NCI-H2196 treated with DMSO at 0.1 percent for 48 hours (cell line): ENCODE measurements at regions not wholly inside any gene's neighbourhood (a gene's known extent, or its start where the extent isn't known, plus 50 kb on each side); places are given as distances from the start of the nearest gene placed in this dataset.

Source experiments
- DNase-seq: peaks from one replicate; lab custom pipeline; 2025; ENCODE audit not compliant: unreplicated experiment; lab: John Stamatoyannopoulos, UW

- no peak for DNase-seq
Observed at GRCh38 chr13:73970421-73971055, 163.7 kb downstream of the KLF12 start.

GRCh38 chr13:73967397-73968165 lies 166.6 kb downstream of the KLF12 start:
- no peak for DNase-seq

- no peak for DNase-seq
Observed at GRCh38 chr13:73966331-73966730, 167.9 kb downstream of the KLF12 start.

GRCh38 chr13:73962284-73962683 lies 171.9 kb downstream of the KLF12 start:
- no peak for DNase-seq

- no peak for DNase-seq
Observed at GRCh38 chr13:73961181-73961580, 173.0 kb downstream of the KLF12 start.

- no peak for DNase-seq
Observed at GRCh38 chr13:73960474-73960873, 173.7 kb downstream of the KLF12 start.

- DNase-seq, result no peak
Observed at GRCh38 chr13:73958657-73959397, 175.4 kb downstream of the KLF12 start.

GRCh38 chr13:73957889-73958288 lies 176.3 kb downstream of the KLF12 start:
- no peak for DNase-seq

- DNase-seq, result no peak
Observed at GRCh38 chr13:73956795-73957408, 177.3 kb downstream of the KLF12 start.

- DNase-seq, result no peak
Observed at GRCh38 chr13:73955977-73956500, 178.2 kb downstream of the KLF12 start.

GRCh38 chr13:73954808-73955207 lies 179.4 kb downstream of the KLF12 start:
- no peak for DNase-seq

GRCh38 chr13:73952648-73953047 lies 181.6 kb downstream of the KLF12 start:
- no peak for DNase-seq

- no peak for DNase-seq
Observed at GRCh38 chr13:73948848-73949529, 185.2 kb downstream of the KLF12 start.

- DNase-seq, result no peak
Observed at GRCh38 chr13:73945871-73946270, 188.3 kb downstream of the KLF12 start.

GRCh38 chr13:73945382-73945781 lies 188.8 kb downstream of the KLF12 start:
- no peak for DNase-seq

- no peak for DNase-seq
Observed at GRCh38 chr13:73943965-73944233, 190.3 kb downstream of the KLF12 start.

GRCh38 chr13:73943137-73943964 lies 190.9 kb downstream of the KLF12 start:
- no peak for DNase-seq

- no peak for DNase-seq
Observed at GRCh38 chr13:73941752-73942151, 192.5 kb downstream of the KLF12 start.

GRCh38 chr13:73940098-73940497 lies 194.1 kb downstream of the KLF12 start:
- DNase-seq, result no peak

- no peak for DNase-seq
Observed at GRCh38 chr13:73939603-73940002, 194.6 kb downstream of the KLF12 start.
